Activated CD8-positive, alpha-beta T cell treated with anti-CD3 and anti-CD28 coated beads for 36 hours (primary cell): ENCODE measurements at regions not wholly inside any gene's neighbourhood (a gene's known extent, or its start where the extent isn't known, plus 50 kb on each side); places are given as distances from the start of the nearest gene placed in this dataset.

Experiments used
- ATAC-seq: fragments of 200-7000 bp; cut with Tn5 transposase; one replicate; pipeline ENCODE4 v1.10.0; 2021; ENCODE audit warnings: mild to moderate bottlenecking, moderate library complexity
- CTCF ChIA-PET: fragments of 350-600 bp; sonication (Branson Sonifier 250); formaldehyde crosslinking; loops from one replicate; lab custom pipeline; 2021; ENCODE audit warnings: antibody characterized with exemption; lab: Charles Lee
- POLR2A ChIA-PET: fragments of 350-600 bp; sonication (Branson Sonifier 250); formaldehyde crosslinking; loops from one replicate; lab custom pipeline; 2021; ENCODE audit warnings: antibody characterized with exemption; lab: Charles Lee
- DNase-seq: peaks from one replicate; pipeline ENCODE4 v3.0.0-alpha.2; 2020
- H3K27ac Mint-ChIP-seq: one replicate; pipeline ENCODE4 v1.8.0; 2021; ENCODE audit warnings: mild to moderate bottlenecking, mixed read lengths
- H3K27me3 Mint-ChIP-seq: one replicate; pipeline ENCODE4 v1.8.0; 2021; ENCODE audit warnings: mixed read lengths
- H3K36me3 Mint-ChIP-seq: one replicate; pipeline ENCODE4 v1.8.0; 2021; ENCODE audit warnings: low read depth, mixed read lengths
- H3K4me1 Mint-ChIP-seq: one replicate; pipeline ENCODE4 v1.8.0; 2021; ENCODE audit warnings: low read depth, mixed read lengths
- H3K4me3 Mint-ChIP-seq: one replicate; pipeline ENCODE4 v1.8.0; 2021; ENCODE audit warnings: mild to moderate bottlenecking, moderate library complexity, mixed read lengths
- H3K9me3 Mint-ChIP-seq: one replicate; pipeline ENCODE4 v1.8.0; 2021; ENCODE audit warnings: mixed read lengths
- CTCF ChIP-seq: fragments of 200-600 bp; IDR thresholded peaks from one replicate; pipeline ENCODE4 v1.8.0; 2022; ENCODE audit warnings: antibody characterized with exemption, mild to moderate bottlenecking
- intact Hi-C: fragments of 100-400 bp; cut with micrococcal nuclease; formaldehyde crosslinking; loops from one replicate; pipeline ENCODE4 v1.10.0; 2022

DNA sequence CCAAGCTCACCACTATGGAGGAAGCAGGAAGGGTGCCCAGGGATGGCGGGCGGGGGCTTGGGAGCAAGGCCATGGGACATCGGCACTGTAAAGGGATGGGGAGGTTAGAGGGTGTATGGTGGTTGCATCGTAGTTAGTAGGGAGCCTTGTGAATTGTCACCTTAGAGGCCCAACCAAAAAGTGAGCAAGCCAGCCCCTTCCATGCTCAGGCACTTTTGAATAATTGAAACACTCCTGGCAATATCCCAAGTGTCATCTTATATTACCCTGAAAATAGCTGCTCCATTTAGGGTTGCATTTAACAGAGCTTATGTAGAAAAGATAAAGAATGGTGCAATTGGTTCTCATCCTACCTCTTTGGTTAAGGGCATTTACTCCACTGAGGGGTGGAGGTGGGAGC, 169.2 kb downstream of the SAMD5 start:
- TF ChIP-seq CTCF: no peak
- Mint-ChIP-seq H3K9me3 (no peaks in the 10 kb centered on the region), H3K27me3 (peaks cover 4% of the 10 kb centered on the region), H3K36me3 (no peaks in the 10 kb centered on the region), H3K4me1 (no peaks in the 10 kb centered on the region), H3K27ac (no peak overlapping the region), H3K4me3 (no peak overlapping the region)
- intact Hi-C loops: no loop called here
- ATAC-seq: no peak
- DNase-seq: no peak
- ChIA-PET CTCF (no interaction called here), POLR2A (no interaction called here)

DNA sequence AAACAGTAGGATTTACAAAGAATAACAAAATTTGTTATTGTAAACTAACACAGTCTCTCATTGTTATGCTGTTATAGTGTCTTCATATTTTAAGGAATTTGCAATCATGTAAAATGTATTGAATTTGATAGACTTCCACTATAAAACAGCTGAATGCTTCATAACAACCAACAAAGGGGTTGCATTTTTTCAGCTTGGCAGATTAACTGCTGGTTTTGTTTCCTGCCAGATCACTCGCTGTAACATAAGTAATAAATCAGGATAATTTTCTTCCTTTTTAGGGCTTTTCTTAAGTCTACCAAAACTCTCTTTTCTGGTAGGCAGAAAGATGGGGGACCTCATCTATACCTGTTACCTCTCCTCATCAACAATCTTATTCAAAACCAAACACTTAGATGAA, 169.8 kb downstream of the SAMD5 start:
- ATAC-seq (no peak), DNase-seq (no peak)
- Mint-ChIP-seq H3K4me1 (no peaks in the 10 kb centered on the region), H3K36me3 (no peaks in the 10 kb centered on the region), H3K27me3 (peaks cover 4% of the 10 kb centered on the region), H3K27ac (no peak overlapping the region), H3K9me3 (no peaks in the 10 kb centered on the region), H3K4me3 (no peak overlapping the region)
- intact Hi-C loops: no loop called here
- ChIA-PET CTCF (no interaction called here), POLR2A (no interaction called here)
- TF ChIP-seq CTCF: no peak

GRCh38 chr6:147684906-147685305, 176.4 kb downstream of the SAMD5 start:
- TF ChIP-seq CTCF: no peak
- no peak for DNase-seq
- H3K36me3 Mint-ChIP-seq: no peaks in the 10 kb centered on the region
- no peak for ATAC-seq
- H3K27ac Mint-ChIP-seq: no peak overlapping the region
- peaks cover 1% of the 10 kb centered on the region for H3K27me3 Mint-ChIP-seq
- H3K4me1 Mint-ChIP-seq: no peaks in the 10 kb centered on the region
- CTCF ChIA-PET: no interaction called here
- POLR2A ChIA-PET: no interaction called here
- H3K9me3 Mint-ChIP-seq: no peaks in the 10 kb centered on the region
- no peak overlapping the region for H3K4me3 Mint-ChIP-seq
- intact Hi-C loops: no loop called here

DNA sequence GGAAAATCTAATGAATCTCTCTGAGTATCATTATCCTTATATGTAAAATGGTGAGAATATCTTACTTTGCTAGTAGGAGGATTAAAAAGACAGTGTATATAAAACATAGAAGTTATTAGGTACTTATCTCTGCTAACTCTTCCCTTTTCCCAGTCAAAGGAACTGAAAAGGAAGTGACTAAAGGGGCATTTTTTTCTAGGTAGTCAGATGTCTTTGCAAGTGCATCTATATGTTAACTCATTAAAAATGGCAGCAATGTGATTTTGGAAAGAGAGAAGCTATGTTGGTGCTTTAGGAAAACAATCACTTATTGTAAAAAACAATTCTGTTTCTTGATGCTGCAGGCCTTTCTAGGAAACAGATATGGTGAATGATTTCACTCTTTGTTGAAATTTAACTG, 180.9 kb downstream of the SAMD5 start:
- ChIA-PET POLR2A (no interaction called here), CTCF (no interaction called here)
- H3K4me3 Mint-ChIP-seq: no peak overlapping the region
- H3K27ac Mint-ChIP-seq: no peak overlapping the region
- H3K27me3 Mint-ChIP-seq: no peaks in the 10 kb centered on the region
- intact Hi-C loops: no loop called here
- ATAC-seq: no peak
- DNase-seq: no peak
- H3K9me3 Mint-ChIP-seq: no peaks in the 10 kb centered on the region
- H3K36me3 Mint-ChIP-seq: no peaks in the 10 kb centered on the region
- H3K4me1 Mint-ChIP-seq: no peaks in the 10 kb centered on the region
- no peak for TF ChIP-seq CTCF

GRCh38 chr6:147691446-147691845, 183.0 kb downstream of the SAMD5 start:
- Mint-ChIP-seq H3K36me3 (no peaks in the 10 kb centered on the region), H3K27ac (no peak overlapping the region), H3K27me3 (no peaks in the 10 kb centered on the region), H3K4me3 (no peak overlapping the region), H3K4me1 (no peaks in the 10 kb centered on the region), H3K9me3 (no peaks in the 10 kb centered on the region)
- no peak for ATAC-seq
- TF ChIP-seq CTCF: no peak
- DNase-seq: no peak
- intact Hi-C loops: no loop called here
- POLR2A ChIA-PET: no interaction called here
- CTCF ChIA-PET: no interaction called here
